ENCODE measurements at regions not wholly inside any gene's neighbourhood (a gene's known extent, or its start where the extent isn't known, plus 50 kb on each side); places are given as distances from the start of the nearest gene placed in this dataset.

DNA sequence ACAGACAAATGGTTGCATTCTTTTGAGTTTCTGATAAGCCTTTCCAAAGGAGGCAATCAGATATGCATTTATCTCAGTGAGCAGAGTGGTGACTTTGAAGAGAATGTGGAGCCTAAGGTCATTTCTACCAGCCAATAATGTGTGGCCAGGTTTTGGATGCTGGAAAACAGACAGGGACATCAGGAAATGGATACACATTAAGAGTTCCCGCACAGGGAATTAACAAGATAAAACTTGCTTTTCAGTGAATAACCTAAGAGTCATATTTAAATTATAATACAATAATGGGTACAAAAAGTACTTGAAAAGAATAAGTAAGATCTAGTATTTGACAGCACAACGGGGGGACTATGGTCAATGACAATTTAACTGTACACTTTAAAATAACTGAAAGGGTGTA, 492.3 kb upstream of the FAM241A start:
- TF ChIP-seq EZH2 (IDR thresholded peaks at IDR 0.05; ENCODE audit: borderline replicate concordance, low read depth, low read length, severe bottlenecking), result no peak
- TF ChIP-seq, protein P1, sequence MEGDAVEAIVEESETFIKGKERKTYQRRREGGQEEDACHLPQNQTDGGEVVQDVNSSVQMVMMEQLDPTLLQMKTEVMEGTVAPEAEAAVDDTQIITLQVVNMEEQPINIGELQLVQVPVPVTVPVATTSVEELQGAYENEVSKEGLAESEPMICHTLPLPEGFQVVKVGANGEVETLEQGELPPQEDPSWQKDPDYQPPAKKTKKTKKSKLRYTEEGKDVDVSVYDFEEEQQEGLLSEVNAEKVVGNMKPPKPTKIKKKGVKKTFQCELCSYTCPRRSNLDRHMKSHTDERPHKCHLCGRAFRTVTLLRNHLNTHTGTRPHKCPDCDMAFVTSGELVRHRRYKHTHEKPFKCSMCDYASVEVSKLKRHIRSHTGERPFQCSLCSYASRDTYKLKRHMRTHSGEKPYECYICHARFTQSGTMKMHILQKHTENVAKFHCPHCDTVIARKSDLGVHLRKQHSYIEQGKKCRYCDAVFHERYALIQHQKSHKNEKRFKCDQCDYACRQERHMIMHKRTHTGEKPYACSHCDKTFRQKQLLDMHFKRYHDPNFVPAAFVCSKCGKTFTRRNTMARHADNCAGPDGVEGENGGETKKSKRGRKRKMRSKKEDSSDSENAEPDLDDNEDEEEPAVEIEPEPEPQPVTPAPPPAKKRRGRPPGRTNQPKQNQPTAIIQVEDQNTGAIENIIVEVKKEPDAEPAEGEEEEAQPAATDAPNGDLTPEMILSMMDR (IDR thresholded peaks at IDR 0.05; ENCODE audit: borderline replicate concordance, extremely low read depth, low read length, poor library complexity, severe bottlenecking), result no peak
- Histone ChIP-seq H3K4me1 (ENCODE audit: insufficient read depth, low read length) (no peaks in the 10 kb centered on the region), H3K9ac (ENCODE audit: low read depth, low read length) (no peak overlapping the region), H4K20me1 (ENCODE audit: insufficient read depth, low read length) (no peaks in the 10 kb centered on the region), H3K27ac (ENCODE audit: low read length) (no peak overlapping the region), H2AFZ (ENCODE audit: low read depth, low read length) (no peak overlapping the region), H3K36me3 (ENCODE audit: insufficient read depth, low read length) (no peaks in the 10 kb centered on the region), H3K4me2 (ENCODE audit: insufficient read depth, low read length) (no peak overlapping the region), H3K79me2 (ENCODE audit: insufficient read depth, low read length) (no peaks in the 10 kb centered on the region), H3K9me3 (ENCODE audit: insufficient read depth, low read length, severe bottlenecking) (no peaks in the 10 kb centered on the region), H3K4me3 (ENCODE audit: low read depth in 1 of 2, low read length in 2 of 2) (no peak overlapping the region), H3K27me3 (ENCODE audit: insufficient read depth, low read length, poor library complexity) (no peaks in the 10 kb centered on the region)
- DNase-seq (no peak), ATAC-seq (ENCODE audit: insufficient read depth, low read depth) (no peak)

- Histone ChIP-seq H2AFZ (ENCODE audit: low read depth, low read length) (no peak overlapping the region), H3K79me2 (ENCODE audit: insufficient read depth, low read length) (no peaks in the 10 kb centered on the region), H3K36me3 (ENCODE audit: insufficient read depth, low read length) (no peaks in the 10 kb centered on the region), H3K27ac (ENCODE audit: low read length) (no peak overlapping the region), H3K27me3 (ENCODE audit: insufficient read depth, low read length, poor library complexity) (no peaks in the 10 kb centered on the region), H3K9ac (ENCODE audit: low read depth, low read length) (no peak overlapping the region), H3K9me3 (ENCODE audit: insufficient read depth, low read length, severe bottlenecking) (no peaks in the 10 kb centered on the region), H4K20me1 (ENCODE audit: insufficient read depth, low read length) (no peaks in the 10 kb centered on the region), H3K4me2 (ENCODE audit: insufficient read depth, low read length) (no peak overlapping the region), H3K4me3 (ENCODE audit: low read depth in 1 of 2, low read length in 2 of 2) (no peak overlapping the region), H3K4me1 (ENCODE audit: insufficient read depth, low read length) (no peaks in the 10 kb centered on the region)
- DNase-seq (no peak), ATAC-seq (ENCODE audit: insufficient read depth, low read depth) (no peak)
- no peak for TF ChIP-seq EZH2 (IDR thresholded peaks at IDR 0.05; ENCODE audit: borderline replicate concordance, low read depth, low read length, severe bottlenecking)
- TF ChIP-seq, protein P1 (IDR thresholded peaks at IDR 0.05; ENCODE audit: borderline replicate concordance, extremely low read depth, low read length, poor library complexity, severe bottlenecking), result no peak
Measured at GRCh38 chr4:111662496-111662895, 482.8 kb upstream of the FAM241A start.

GRCh38 chr4:111664308-111664945, 480.8 kb upstream of the FAM241A start:
- Histone ChIP-seq H3K9ac (ENCODE audit: low read depth, low read length) (no peak overlapping the region), H3K4me1 (ENCODE audit: insufficient read depth, low read length) (no peaks in the 10 kb centered on the region), H2AFZ (ENCODE audit: low read depth, low read length) (no peak overlapping the region), H3K79me2 (ENCODE audit: insufficient read depth, low read length) (no peaks in the 10 kb centered on the region), H3K27ac (ENCODE audit: low read length) (no peak overlapping the region), H4K20me1 (ENCODE audit: insufficient read depth, low read length) (no peaks in the 10 kb centered on the region), H3K4me2 (ENCODE audit: insufficient read depth, low read length) (no peak overlapping the region), H3K36me3 (ENCODE audit: insufficient read depth, low read length) (no peaks in the 10 kb centered on the region), H3K27me3 (ENCODE audit: insufficient read depth, low read length, poor library complexity) (no peaks in the 10 kb centered on the region), H3K4me3 (ENCODE audit: low read depth in 1 of 2, low read length in 2 of 2) (no peak overlapping the region), H3K9me3 (ENCODE audit: insufficient read depth, low read length, severe bottlenecking) (no peaks in the 10 kb centered on the region)
- TF ChIP-seq, protein P1 (IDR thresholded peaks at IDR 0.05; ENCODE audit: borderline replicate concordance, extremely low read depth, low read length, poor library complexity, severe bottlenecking), result no peak
- TF ChIP-seq EZH2 (IDR thresholded peaks at IDR 0.05; ENCODE audit: borderline replicate concordance, low read depth, low read length, severe bottlenecking), result no peak
- no peak for ATAC-seq (ENCODE audit: insufficient read depth, low read depth)
- DNase-seq, result no peak

Data from DND-41 (cell line).